ENCODE measurements at regions not wholly inside any gene's neighbourhood (a gene's known extent, or its start where the extent isn't known, plus 50 kb on each side); places are given as distances from the start of the nearest gene placed in this dataset.

- H3K4me3 ChIP-seq (ENCODE audit: control insufficient read depth in 1 of 7, extremely low read depth in 1 of 7, insufficient read depth in 4 of 7, low read depth in 2 of 7, low read length in 6 of 7), result no peak overlapping the region
- no peaks in the 10 kb centered on the region for H3K4me1 ChIP-seq (ENCODE audit: control extremely low read depth in 1 of 4, control insufficient read depth in 4 of 4, insufficient read depth in 4 of 4, low read length in 3 of 4)
- no peaks in the 10 kb centered on the region for H3K27me3 ChIP-seq (replicated peaks in 2 of 5; ENCODE audit: control insufficient read depth in 4 of 5, insufficient read depth in 5 of 5, low read length in 4 of 5)
- ChIA-PET CTCF (no interaction called here), POLR2A (no interaction called here)
- H3K27ac ChIP-seq (ENCODE audit: insufficient read depth in 1 of 2, low read depth in 1 of 2, low read length in 2 of 2, poor library complexity in 1 of 2, severe bottlenecking in 2 of 2), result no peak overlapping the region
- no peaks in the 10 kb centered on the region for H3K36me3 ChIP-seq (ENCODE audit: control insufficient read depth in 4 of 4, insufficient read depth in 4 of 4, low read length in 3 of 4)
- H3K9me3 ChIP-seq (ENCODE audit: control extremely low read depth in 1 of 5, control insufficient read depth in 4 of 5, insufficient read depth in 2 of 5, low read depth in 1 of 5, low read length in 4 of 5), result no peaks in the 10 kb centered on the region
- no CpG with 5 or more reads among the region's 1 CpG for WGBS (ENCODE audit: insufficient coverage)
- DNase-seq, result no peak
Observed at GRCh38 chr11:97847730-97848129, 1173.0 kb upstream of the CNTN5 start.

- no CpG with 5 or more reads among the region's 1 CpG for WGBS (ENCODE audit: insufficient coverage)
- Histone ChIP-seq H3K9me3 (ENCODE audit: control extremely low read depth in 1 of 5, control insufficient read depth in 4 of 5, insufficient read depth in 2 of 5, low read depth in 1 of 5, low read length in 4 of 5) (no peaks in the 10 kb centered on the region), H3K27ac (ENCODE audit: insufficient read depth in 1 of 2, low read depth in 1 of 2, low read length in 2 of 2, poor library complexity in 1 of 2, severe bottlenecking in 2 of 2) (no peak overlapping the region), H3K36me3 (ENCODE audit: control insufficient read depth in 4 of 4, insufficient read depth in 4 of 4, low read length in 3 of 4) (no peaks in the 10 kb centered on the region), H3K4me3 (ENCODE audit: control insufficient read depth in 1 of 7, extremely low read depth in 1 of 7, insufficient read depth in 4 of 7, low read depth in 2 of 7, low read length in 6 of 7) (no peak overlapping the region), H3K4me1 (ENCODE audit: control extremely low read depth in 1 of 4, control insufficient read depth in 4 of 4, insufficient read depth in 4 of 4, low read length in 3 of 4) (no peaks in the 10 kb centered on the region), H3K27me3 (replicated peaks in 2 of 5; ENCODE audit: control insufficient read depth in 4 of 5, insufficient read depth in 5 of 5, low read length in 4 of 5) (no peaks in the 10 kb centered on the region)
- DNase-seq, result no peak
- CTCF ChIA-PET, result interaction anchor here (1.0 kb wide), 1 partner anchor 22 kb away, joined by 3 read pairs; no protein-coding TSS in a partner anchor
- POLR2A ChIA-PET, result no interaction called here
Observed at GRCh38 chr11:97850701-97851100, 1170.0 kb upstream of the CNTN5 start.

GRCh38 chr11:97854357-97854756, 1166.4 kb upstream of the CNTN5 start:
- Histone ChIP-seq H3K36me3 (ENCODE audit: control insufficient read depth in 4 of 4, insufficient read depth in 4 of 4, low read length in 3 of 4) (no peaks in the 10 kb centered on the region), H3K4me1 (ENCODE audit: control extremely low read depth in 1 of 4, control insufficient read depth in 4 of 4, insufficient read depth in 4 of 4, low read length in 3 of 4) (no peaks in the 10 kb centered on the region), H3K27ac (ENCODE audit: insufficient read depth in 1 of 2, low read depth in 1 of 2, low read length in 2 of 2, poor library complexity in 1 of 2, severe bottlenecking in 2 of 2) (no peak overlapping the region), H3K4me3 (ENCODE audit: control insufficient read depth in 1 of 7, extremely low read depth in 1 of 7, insufficient read depth in 4 of 7, low read depth in 2 of 7, low read length in 6 of 7) (no peak overlapping the region), H3K27me3 (replicated peaks in 2 of 5; ENCODE audit: control insufficient read depth in 4 of 5, insufficient read depth in 5 of 5, low read length in 4 of 5) (no peaks in the 10 kb centered on the region), H3K9me3 (ENCODE audit: control extremely low read depth in 1 of 5, control insufficient read depth in 4 of 5, insufficient read depth in 2 of 5, low read depth in 1 of 5, low read length in 4 of 5) (no peaks in the 10 kb centered on the region)
- CTCF ChIA-PET, result no interaction called here
- no CpG with 5 or more reads among the region's 3 CpGs for WGBS (ENCODE audit: insufficient coverage)
- POLR2A ChIA-PET, result no interaction called here
- no peak for DNase-seq

GRCh38 chr11:97854877-97855276, 1165.9 kb upstream of the CNTN5 start:
- ChIA-PET POLR2A (no interaction called here), CTCF (no interaction called here)
- WGBS (ENCODE audit: insufficient coverage), result 91% methylated on average over 7 of the region's 14 CpGs
- H3K27me3 ChIP-seq (replicated peaks in 2 of 5; ENCODE audit: control insufficient read depth in 4 of 5, insufficient read depth in 5 of 5, low read length in 4 of 5), result no peaks in the 10 kb centered on the region
- H3K9me3 ChIP-seq (ENCODE audit: control extremely low read depth in 1 of 5, control insufficient read depth in 4 of 5, insufficient read depth in 2 of 5, low read depth in 1 of 5, low read length in 4 of 5), result no peaks in the 10 kb centered on the region
- no peak for DNase-seq
- H3K4me1 ChIP-seq (ENCODE audit: control extremely low read depth in 1 of 4, control insufficient read depth in 4 of 4, insufficient read depth in 4 of 4, low read length in 3 of 4), result no peaks in the 10 kb centered on the region
- H3K4me3 ChIP-seq (ENCODE audit: control insufficient read depth in 1 of 7, extremely low read depth in 1 of 7, insufficient read depth in 4 of 7, low read depth in 2 of 7, low read length in 6 of 7), result no peak overlapping the region
- H3K36me3 ChIP-seq (ENCODE audit: control insufficient read depth in 4 of 4, insufficient read depth in 4 of 4, low read length in 3 of 4), result no peaks in the 10 kb centered on the region
- H3K27ac ChIP-seq (ENCODE audit: insufficient read depth in 1 of 2, low read depth in 1 of 2, low read length in 2 of 2, poor library complexity in 1 of 2, severe bottlenecking in 2 of 2), result no peak overlapping the region

GRCh38 chr11:97856666-97857065, 1164.1 kb upstream of the CNTN5 start:
- no peak for DNase-seq
- Histone ChIP-seq H3K36me3 (ENCODE audit: control insufficient read depth in 4 of 4, insufficient read depth in 4 of 4, low read length in 3 of 4) (no peaks in the 10 kb centered on the region), H3K4me3 (ENCODE audit: control insufficient read depth in 1 of 7, extremely low read depth in 1 of 7, insufficient read depth in 4 of 7, low read depth in 2 of 7, low read length in 6 of 7) (no peak overlapping the region), H3K4me1 (ENCODE audit: control extremely low read depth in 1 of 4, control insufficient read depth in 4 of 4, insufficient read depth in 4 of 4, low read length in 3 of 4) (no peaks in the 10 kb centered on the region), H3K27ac (ENCODE audit: insufficient read depth in 1 of 2, low read depth in 1 of 2, low read length in 2 of 2, poor library complexity in 1 of 2, severe bottlenecking in 2 of 2) (no peak overlapping the region), H3K27me3 (replicated peaks in 2 of 5; ENCODE audit: control insufficient read depth in 4 of 5, insufficient read depth in 5 of 5, low read length in 4 of 5) (no peaks in the 10 kb centered on the region), H3K9me3 (ENCODE audit: control extremely low read depth in 1 of 5, control insufficient read depth in 4 of 5, insufficient read depth in 2 of 5, low read depth in 1 of 5, low read length in 4 of 5) (no peaks in the 10 kb centered on the region)
- ChIA-PET POLR2A (interaction anchor here (0.5 kb wide), 1 partner anchor 505 kb away, joined by 3 read pairs; no protein-coding TSS in a partner anchor), CTCF (no interaction called here)
- WGBS (ENCODE audit: insufficient coverage), result no CpG with 5 or more reads among the region's 2 CpGs

- Histone ChIP-seq H3K27ac (ENCODE audit: insufficient read depth in 1 of 2, low read depth in 1 of 2, low read length in 2 of 2, poor library complexity in 1 of 2, severe bottlenecking in 2 of 2) (no peak overlapping the region), H3K4me1 (ENCODE audit: control extremely low read depth in 1 of 4, control insufficient read depth in 4 of 4, insufficient read depth in 4 of 4, low read length in 3 of 4) (no peaks in the 10 kb centered on the region), H3K36me3 (ENCODE audit: control insufficient read depth in 4 of 4, insufficient read depth in 4 of 4, low read length in 3 of 4) (no peaks in the 10 kb centered on the region), H3K27me3 (replicated peaks in 2 of 5; ENCODE audit: control insufficient read depth in 4 of 5, insufficient read depth in 5 of 5, low read length in 4 of 5) (no peaks in the 10 kb centered on the region), H3K9me3 (ENCODE audit: control extremely low read depth in 1 of 5, control insufficient read depth in 4 of 5, insufficient read depth in 2 of 5, low read depth in 1 of 5, low read length in 4 of 5) (peaks cover 0 to 4% (median 0%) of the 10 kb centered on the region in 5 experiments), H3K4me3 (ENCODE audit: control insufficient read depth in 1 of 7, extremely low read depth in 1 of 7, insufficient read depth in 4 of 7, low read depth in 2 of 7, low read length in 6 of 7) (no peak overlapping the region)
- WGBS (ENCODE audit: insufficient coverage), result 50% methylated on average over 1 of the region's 1 CpG
- CTCF ChIA-PET, result no interaction called here
- no peak for DNase-seq
- POLR2A ChIA-PET, result no interaction called here
Observed at GRCh38 chr11:97860237-97860636, 1160.5 kb upstream of the CNTN5 start.

GRCh38 chr11:97862021-97862420, 1158.7 kb upstream of the CNTN5 start:
- Histone ChIP-seq H3K9me3 (ENCODE audit: control extremely low read depth in 1 of 5, control insufficient read depth in 4 of 5, insufficient read depth in 2 of 5, low read depth in 1 of 5, low read length in 4 of 5) (peaks cover 0 to 4% (median 0%) of the 10 kb centered on the region in 5 experiments), H3K36me3 (ENCODE audit: control insufficient read depth in 4 of 4, insufficient read depth in 4 of 4, low read length in 3 of 4) (no peaks in the 10 kb centered on the region), H3K27ac (ENCODE audit: insufficient read depth in 1 of 2, low read depth in 1 of 2, low read length in 2 of 2, poor library complexity in 1 of 2, severe bottlenecking in 2 of 2) (no peak overlapping the region), H3K4me1 (ENCODE audit: control extremely low read depth in 1 of 4, control insufficient read depth in 4 of 4, insufficient read depth in 4 of 4, low read length in 3 of 4) (no peaks in the 10 kb centered on the region), H3K4me3 (ENCODE audit: control insufficient read depth in 1 of 7, extremely low read depth in 1 of 7, insufficient read depth in 4 of 7, low read depth in 2 of 7, low read length in 6 of 7) (no peak overlapping the region), H3K27me3 (replicated peaks in 2 of 5; ENCODE audit: control insufficient read depth in 4 of 5, insufficient read depth in 5 of 5, low read length in 4 of 5) (peaks cover 0 to 2% (median 0%) of the 10 kb centered on the region in 5 experiments)
- CTCF ChIA-PET, result no interaction called here
- DNase-seq, result no peak
- POLR2A ChIA-PET, result no interaction called here
- WGBS (ENCODE audit: insufficient coverage), result 75% methylated on average over 3 of the region's 4 CpGs

Data from common myeloid progenitor, CD34-positive (primary cell).